Chondrocyte (in vitro differentiated cells): ENCODE measurements at regions not wholly inside any gene's neighbourhood (a gene's known extent, or its start where the extent isn't known, plus 50 kb on each side); places are given as distances from the start of the nearest gene placed in this dataset.

Experiments
- DNase-seq: peaks from one replicate; pipeline ENCODE4 v3.0.0; 2021; ENCODE audit warnings: mixed read lengths, low spot score
- H3K27ac Mint-ChIP-seq: one replicate; pipeline ENCODE4 v1.8.0; 2021; ENCODE audit warnings: mild to moderate bottlenecking, moderate library complexity, mixed read lengths; ENCODE audit not compliant: unreplicated experiment
- H3K27me3 Mint-ChIP-seq: 2 replicates; pipeline ENCODE4 v1.8.0; 2021; ENCODE audit warnings: low read depth, mixed read lengths
- H3K36me3 Mint-ChIP-seq: 2 replicates; pipeline ENCODE4 v1.8.0; 2021; ENCODE audit warnings: low read depth, mixed read lengths
- H3K4me1 Mint-ChIP-seq: 2 replicates; pipeline ENCODE4 v1.8.0; 2021; ENCODE audit warnings: low read depth, mild to moderate bottlenecking, mixed read lengths
- H3K4me3 Mint-ChIP-seq: one replicate; pipeline ENCODE4 v1.8.0; 2021; ENCODE audit warnings: mild to moderate bottlenecking, moderate library complexity, mixed read lengths; ENCODE audit not compliant: unreplicated experiment
- H3K9me3 Mint-ChIP-seq: 2 replicates; pipeline ENCODE4 v1.8.0; 2021; ENCODE audit warnings: low read depth, mixed read lengths
- CTCF ChIP-seq: fragments of 200-600 bp; sonication (generic); IDR thresholded peaks from 2 replicates; pipeline ENCODE4 v1.5.0; 2021; ENCODE audit warnings: antibody characterized with exemption, mild to moderate bottlenecking, moderate library complexity

GRCh38 chr3:107981471-107982111 lies 109.2 kb downstream of the CD47 start:
- Mint-ChIP-seq H3K4me3 (no peak overlapping the region), H3K27ac (no peak overlapping the region), H3K4me1 (peaks cover 12% of the 10 kb centered on the region), H3K36me3 (peaks cover 1% of the 10 kb centered on the region), H3K27me3 (no peaks in the 10 kb centered on the region), H3K9me3 (no peaks in the 10 kb centered on the region)
- TF ChIP-seq CTCF = no peak
- DNase-seq = no peak

GRCh38 chr3:107979538-107979937 lies 111.3 kb downstream of the CD47 start:
- Mint-ChIP-seq H3K27ac (no peak overlapping the region), H3K4me3 (no peak overlapping the region), H3K9me3 (no peaks in the 10 kb centered on the region), H3K27me3 (no peaks in the 10 kb centered on the region), H3K36me3 (peaks cover 1% of the 10 kb centered on the region), H3K4me1 (peaks cover 4% of the 10 kb centered on the region)
- no peak for TF ChIP-seq CTCF
- DNase-seq = no peak

GRCh38 chr3:107978131-107979055 lies 112.4 kb downstream of the CD47 start:
- Mint-ChIP-seq H3K27ac (no peak overlapping the region), H3K4me1 (peaks cover 4% of the 10 kb centered on the region), H3K36me3 (peaks cover 1% of the 10 kb centered on the region)

GRCh38 chr3:107977221-107978130 lies 113.4 kb downstream of the CD47 start:
- Mint-ChIP-seq H3K27ac (no peak overlapping the region), H3K4me1 (peaks cover 4% of the 10 kb centered on the region)

More at GRCh38 chr3:107978131-107979055, 112.4 kb downstream of the CD47 start:
- DNase-seq = no peak
- TF ChIP-seq CTCF = no peak
- Mint-ChIP-seq H3K9me3 (no peaks in the 10 kb centered on the region), H3K4me3 (no peak overlapping the region), H3K27me3 (no peaks in the 10 kb centered on the region)

More at GRCh38 chr3:107977221-107978130, 113.4 kb downstream of the CD47 start:
- TF ChIP-seq CTCF = no peak
- Mint-ChIP-seq H3K27me3 (no peaks in the 10 kb centered on the region), H3K36me3 (peaks cover 1% of the 10 kb centered on the region), H3K9me3 (no peaks in the 10 kb centered on the region), H3K4me3 (no peak overlapping the region)
- DNase-seq = no peak
